Osteoblast (primary cell): ENCODE measurements at regions not wholly inside any gene's neighbourhood (a gene's known extent, or its start where the extent isn't known, plus 50 kb on each side); places are given as distances from the start of the nearest gene placed in this dataset.

Experiments used
- DNase-seq: peaks from one replicate; pipeline ENCODE4 v3.0.0; 2011; ENCODE audit warnings: low spot score, mixed read lengths; ENCODE audit not compliant: insufficient read length; ENCODE audit errors: missing footprints
- H2AFZ ChIP-seq: 2 replicates; pipeline ENCODE4 v1.6.0; 2011; ENCODE audit warnings: mild to moderate bottlenecking, low read length
- H3K27ac ChIP-seq: 2 replicates; pipeline ENCODE4 v1.5.1; 2011; ENCODE audit warnings: mild to moderate bottlenecking, low read depth, low read length, moderate library complexity
- H3K27me3 ChIP-seq: 2 replicates; pipeline ENCODE4 v1.6.0; 2012; ENCODE audit warnings: mild to moderate bottlenecking, control low read depth, inconsistent platforms, low read length, moderate library complexity; ENCODE audit not compliant: insufficient read depth
- H3K36me3 ChIP-seq: 2 replicates; pipeline ENCODE4 v1.5.1; 2011; ENCODE audit warnings: mild to moderate bottlenecking, low read length, control low read depth, moderate library complexity; ENCODE audit not compliant: insufficient read depth
- H3K4me1 ChIP-seq: 2 replicates; pipeline ENCODE4 v1.5.1; 2011; ENCODE audit warnings: mild to moderate bottlenecking, low read length, control low read depth, moderate library complexity; ENCODE audit not compliant: insufficient read depth
- H3K4me2 ChIP-seq: 2 replicates; pipeline ENCODE4 v1.6.0; 2011; ENCODE audit warnings: mild to moderate bottlenecking, low read length; ENCODE audit not compliant: insufficient read depth
- H3K4me3 ChIP-seq: fragments of 200-600 bp; sonication (generic); 3 replicates; pipeline ENCODE4 v1.5.1; 2012; ENCODE audit warnings: mild to moderate bottlenecking, low read length, inconsistent platforms; ENCODE audit not compliant: insufficient read depth
- H3K79me2 ChIP-seq: 2 replicates; pipeline ENCODE4 v1.6.0; 2012; ENCODE audit warnings: mild to moderate bottlenecking, low read length, control low read depth, inconsistent platforms; ENCODE audit not compliant: insufficient read depth
- H3K9me3 ChIP-seq: 2 replicates; pipeline ENCODE4 v1.5.1; 2011; ENCODE audit warnings: low read depth, low read length, control low read depth
- H4K20me1 ChIP-seq: 2 replicates; pipeline ENCODE4 v1.6.0; 2012; ENCODE audit warnings: mild to moderate bottlenecking, low read length, control low read depth; ENCODE audit not compliant: insufficient read depth
- CTCF ChIP-seq: IDR thresholded peaks from 2 replicates; pipeline ENCODE4 v1.5.1; 2011; ENCODE audit warnings: mild to moderate bottlenecking, low read depth, low read length, moderate library complexity; ENCODE audit errors: extremely low read depth

GRCh38 chr10:108791794-108792474, 1131.4 kb downstream of the XPNPEP1 start:
- Histone ChIP-seq H3K4me1 (no peaks in the 10 kb centered on the region), H3K79me2 (no peaks in the 10 kb centered on the region), H3K9me3 (no peaks in the 10 kb centered on the region), H3K4me2 (no peak overlapping the region), H4K20me1 (no peaks in the 10 kb centered on the region), H2AFZ (no peak overlapping the region), H3K27me3 (no peaks in the 10 kb centered on the region), H3K27ac (no peak overlapping the region), H3K4me3 (no peak overlapping the region), H3K36me3 (no peaks in the 10 kb centered on the region)
- TF ChIP-seq CTCF = no peak
- DNase-seq = no peak

GRCh38 chr10:108791030-108791429, 1132.3 kb downstream of the XPNPEP1 start:
- no peaks in the 10 kb centered on the region for H3K27me3 ChIP-seq
- no peak overlapping the region for H2AFZ ChIP-seq
- H3K4me3 ChIP-seq = no peak overlapping the region
- H3K9me3 ChIP-seq = no peaks in the 10 kb centered on the region
- no peak for DNase-seq
- TF ChIP-seq CTCF = no peak
- no peak overlapping the region for H3K27ac ChIP-seq
- no peaks in the 10 kb centered on the region for H3K79me2 ChIP-seq
- H3K36me3 ChIP-seq = no peaks in the 10 kb centered on the region
- H3K4me2 ChIP-seq = no peak overlapping the region
- H4K20me1 ChIP-seq = no peaks in the 10 kb centered on the region
- no peaks in the 10 kb centered on the region for H3K4me1 ChIP-seq

- H3K4me3 ChIP-seq = no peak overlapping the region
- no peak overlapping the region for H3K27ac ChIP-seq
- H4K20me1 ChIP-seq = no peaks in the 10 kb centered on the region
- no peak for TF ChIP-seq CTCF
- no peak for DNase-seq
- no peaks in the 10 kb centered on the region for H3K27me3 ChIP-seq
- no peaks in the 10 kb centered on the region for H3K9me3 ChIP-seq
- H2AFZ ChIP-seq = no peak overlapping the region
- no peak overlapping the region for H3K4me2 ChIP-seq
- no peaks in the 10 kb centered on the region for H3K36me3 ChIP-seq
- H3K4me1 ChIP-seq = no peaks in the 10 kb centered on the region
- H3K79me2 ChIP-seq = no peaks in the 10 kb centered on the region
Observed at GRCh38 chr10:108789919-108790318, 1133.4 kb downstream of the XPNPEP1 start.

GRCh38 chr10:108789336-108789735, 1134.0 kb downstream of the XPNPEP1 start:
- H3K4me2 ChIP-seq = no peak overlapping the region
- H4K20me1 ChIP-seq = no peaks in the 10 kb centered on the region
- H3K27ac ChIP-seq = no peak overlapping the region
- no peaks in the 10 kb centered on the region for H3K79me2 ChIP-seq
- H3K4me1 ChIP-seq = no peaks in the 10 kb centered on the region
- no peaks in the 10 kb centered on the region for H3K9me3 ChIP-seq
- no peak for TF ChIP-seq CTCF
- no peak overlapping the region for H3K4me3 ChIP-seq
- no peaks in the 10 kb centered on the region for H3K27me3 ChIP-seq
- no peak for DNase-seq
- no peaks in the 10 kb centered on the region for H3K36me3 ChIP-seq
- H2AFZ ChIP-seq = no peak overlapping the region
